ENCODE measurements at regions not wholly inside any gene's neighbourhood (a gene's known extent, or its start where the extent isn't known, plus 50 kb on each side); places are given as distances from the start of the nearest gene placed in this dataset.

GRCh38 chr6:22227824-22228610 is 68.8 kb downstream of the PRL start:
- H3K4me1 Mint-ChIP-seq (ENCODE audit: low read depth) = no peaks in the 10 kb centered on the region
- H3K9me3 Mint-ChIP-seq = no peaks in the 10 kb centered on the region
- no peaks in the 10 kb centered on the region for H3K36me3 Mint-ChIP-seq (ENCODE audit: low read depth)
- H3K27ac Mint-ChIP-seq = no peak overlapping the region
- DNase-seq (ENCODE audit: low spot score) = no peak
- intact Hi-C loops (cut with micrococcal nuclease) = no loop called here
- H3K4me3 Mint-ChIP-seq = no peak overlapping the region
- no peaks in the 10 kb centered on the region for H3K27me3 Mint-ChIP-seq (ENCODE audit: insufficient read depth)

- no peak for DNase-seq (ENCODE audit: low spot score)
Measured at GRCh38 chr6:22231050-22231449, 65.8 kb downstream of the PRL start.

GRCh38 chr6:22231616-22232015 is 65.2 kb downstream of the PRL start:
- no peaks in the 10 kb centered on the region for H3K9me3 Mint-ChIP-seq
- intact Hi-C loops (cut with micrococcal nuclease) = no loop called here
- no peak for DNase-seq (ENCODE audit: low spot score)
- no peaks in the 10 kb centered on the region for H3K36me3 Mint-ChIP-seq (ENCODE audit: low read depth)
- no peak overlapping the region for H3K4me3 Mint-ChIP-seq
- H3K27ac Mint-ChIP-seq = no peak overlapping the region
- no peaks in the 10 kb centered on the region for H3K27me3 Mint-ChIP-seq (ENCODE audit: insufficient read depth)
- no peaks in the 10 kb centered on the region for H3K4me1 Mint-ChIP-seq (ENCODE audit: low read depth)

More at GRCh38 chr6:22231050-22231449, 65.8 kb downstream of the PRL start:
- Mint-ChIP-seq H3K27ac (no peak overlapping the region), H3K27me3 (ENCODE audit: insufficient read depth) (no peaks in the 10 kb centered on the region), H3K9me3 (no peaks in the 10 kb centered on the region), H3K4me3 (no peak overlapping the region), H3K4me1 (ENCODE audit: low read depth) (no peaks in the 10 kb centered on the region), H3K36me3 (ENCODE audit: low read depth) (no peaks in the 10 kb centered on the region)
- intact Hi-C loops (cut with micrococcal nuclease) = no loop called here

GRCh38 chr6:22236626-22237414 is 60.0 kb downstream of the PRL start:
- Mint-ChIP-seq H3K27me3 (ENCODE audit: insufficient read depth) (no peaks in the 10 kb centered on the region), H3K9me3 (no peaks in the 10 kb centered on the region), H3K4me1 (ENCODE audit: low read depth) (no peaks in the 10 kb centered on the region), H3K36me3 (ENCODE audit: low read depth) (no peaks in the 10 kb centered on the region), H3K27ac (no peak overlapping the region), H3K4me3 (no peak overlapping the region)
- intact Hi-C loops (cut with micrococcal nuclease) = no loop called here
- DNase-seq (ENCODE audit: low spot score) = no peak
